ENCODE measurements at regions not wholly inside any gene's neighbourhood (a gene's known extent, or its start where the extent isn't known, plus 50 kb on each side); places are given as distances from the start of the nearest gene placed in this dataset.
A peak's percentile ranks its signal among the peaks of the same experiment; 100 is the strongest.

DNA sequence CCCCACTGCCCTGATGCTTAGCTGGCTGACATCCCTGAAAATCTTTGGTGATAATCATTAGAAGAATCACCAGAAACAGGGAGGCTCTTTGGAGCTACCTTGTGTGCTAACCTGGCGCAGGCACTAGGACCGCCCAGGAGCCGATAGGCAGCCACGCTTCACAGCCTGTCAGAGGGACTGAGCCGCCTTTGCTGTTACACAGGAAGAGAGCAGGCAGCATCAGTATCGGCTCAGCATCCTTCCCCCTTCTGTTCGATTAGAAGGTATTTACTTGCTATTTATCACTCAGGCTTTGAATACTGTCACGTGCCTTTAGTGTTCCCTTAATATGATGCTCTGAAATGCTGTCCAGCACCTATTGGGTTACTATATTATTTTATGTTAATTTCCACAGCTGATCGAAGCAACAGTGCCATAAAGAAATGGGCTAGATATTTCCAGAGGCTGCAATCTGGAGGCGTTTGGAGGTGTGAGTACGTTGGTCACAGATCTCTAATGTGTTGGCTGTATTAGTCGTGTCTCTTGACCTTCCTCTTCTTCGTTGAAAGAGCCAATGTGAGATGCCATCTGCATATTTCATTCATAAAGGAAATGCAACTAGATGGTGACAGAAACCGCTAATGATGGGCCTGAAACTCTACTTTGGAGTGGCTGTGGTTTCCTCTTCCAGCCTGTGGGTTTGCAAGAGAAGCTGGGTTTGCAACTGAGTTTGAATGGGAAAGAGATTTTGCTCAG lies 110.4 kb upstream of the RAB27B start:
- no peak for DNase-seq
- H3K36me3 Mint-ChIP-seq (ENCODE audit: low read depth): no peaks in the 10 kb centered on the region
- peaks cover 5% of the 10 kb centered on the region for H3K27me3 Mint-ChIP-seq (ENCODE audit: insufficient read depth)
- H3K4me1 Mint-ChIP-seq (ENCODE audit: low read depth): peaks cover 8% of the 10 kb centered on the region
- no peak overlapping the region; the same call in 1 of the 2 replicates for H3K4me3 Mint-ChIP-seq
- TF ChIP-seq, protein P1, sequence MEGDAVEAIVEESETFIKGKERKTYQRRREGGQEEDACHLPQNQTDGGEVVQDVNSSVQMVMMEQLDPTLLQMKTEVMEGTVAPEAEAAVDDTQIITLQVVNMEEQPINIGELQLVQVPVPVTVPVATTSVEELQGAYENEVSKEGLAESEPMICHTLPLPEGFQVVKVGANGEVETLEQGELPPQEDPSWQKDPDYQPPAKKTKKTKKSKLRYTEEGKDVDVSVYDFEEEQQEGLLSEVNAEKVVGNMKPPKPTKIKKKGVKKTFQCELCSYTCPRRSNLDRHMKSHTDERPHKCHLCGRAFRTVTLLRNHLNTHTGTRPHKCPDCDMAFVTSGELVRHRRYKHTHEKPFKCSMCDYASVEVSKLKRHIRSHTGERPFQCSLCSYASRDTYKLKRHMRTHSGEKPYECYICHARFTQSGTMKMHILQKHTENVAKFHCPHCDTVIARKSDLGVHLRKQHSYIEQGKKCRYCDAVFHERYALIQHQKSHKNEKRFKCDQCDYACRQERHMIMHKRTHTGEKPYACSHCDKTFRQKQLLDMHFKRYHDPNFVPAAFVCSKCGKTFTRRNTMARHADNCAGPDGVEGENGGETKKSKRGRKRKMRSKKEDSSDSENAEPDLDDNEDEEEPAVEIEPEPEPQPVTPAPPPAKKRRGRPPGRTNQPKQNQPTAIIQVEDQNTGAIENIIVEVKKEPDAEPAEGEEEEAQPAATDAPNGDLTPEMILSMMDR (IDR thresholded peaks at IDR 0.05): no peak
- no peak overlapping the region for H3K27ac Mint-ChIP-seq
- H3K9me3 Mint-ChIP-seq: no peaks in the 10 kb centered on the region

DNA sequence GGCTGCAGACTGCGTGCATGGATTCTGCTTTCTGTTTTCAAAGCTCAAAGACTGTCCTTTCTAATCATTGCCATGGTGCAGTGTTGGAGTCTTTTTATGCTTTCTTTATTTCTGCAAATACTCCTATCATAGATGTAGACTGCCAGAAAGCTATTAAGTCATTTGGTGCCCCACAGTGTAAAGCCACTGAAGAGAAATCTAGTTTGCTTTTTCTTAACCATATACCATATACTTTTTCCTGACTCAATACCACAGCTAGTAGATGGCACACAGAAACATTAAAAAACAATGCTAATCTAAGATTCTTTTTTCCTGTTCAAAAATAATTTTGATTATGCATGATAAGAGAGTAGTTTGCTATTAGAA lies 109.9 kb upstream of the RAB27B start:
- Mint-ChIP-seq H3K27me3 (ENCODE audit: insufficient read depth) (peaks cover 5% of the 10 kb centered on the region; the same call in 1 of the 2 replicates), H3K4me1 (ENCODE audit: low read depth) (peaks cover 6% of the 10 kb centered on the region; the same call in 1 of the 2 replicates), H3K36me3 (ENCODE audit: low read depth) (no peaks in the 10 kb centered on the region), H3K27ac (no peak overlapping the region), H3K9me3 (no peaks in the 10 kb centered on the region), H3K4me3 (no peak overlapping the region)
- no peak for DNase-seq
- TF ChIP-seq, protein P1 (IDR thresholded peaks at IDR 0.05): no peak

DNA sequence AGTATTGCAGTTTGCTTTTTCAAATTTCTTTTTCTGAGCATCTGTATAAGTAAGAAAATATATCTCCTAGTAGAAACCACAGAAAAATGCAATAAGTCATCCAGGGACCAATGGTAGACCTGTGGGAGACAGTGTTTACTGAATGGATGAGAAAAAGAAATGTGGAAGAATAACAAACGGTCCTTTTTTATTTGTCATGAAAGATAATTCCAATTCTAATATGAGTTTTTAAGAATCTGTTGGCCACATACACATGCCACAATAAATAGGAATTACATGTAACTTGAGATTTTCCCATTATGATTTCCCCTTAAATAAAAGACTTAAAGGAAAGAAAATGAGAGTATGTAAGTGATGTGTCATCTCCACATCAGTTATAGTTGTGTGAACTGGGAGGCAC lies 107.7 kb upstream of the RAB27B start:
- peaks cover 1% of the 10 kb centered on the region; the same call in 1 of the 2 replicates for H3K27me3 Mint-ChIP-seq (ENCODE audit: insufficient read depth)
- no peaks in the 10 kb centered on the region for H3K9me3 Mint-ChIP-seq
- H3K4me3 Mint-ChIP-seq: no peak overlapping the region
- H3K27ac Mint-ChIP-seq: no peak overlapping the region
- no peaks in the 10 kb centered on the region for H3K36me3 Mint-ChIP-seq (ENCODE audit: low read depth)
- DNase-seq: no peak
- TF ChIP-seq, protein P1 (IDR thresholded peaks at IDR 0.05): no peak
- peaks cover 6% of the 10 kb centered on the region; the same call in 1 of the 2 replicates for H3K4me1 Mint-ChIP-seq (ENCODE audit: low read depth)

DNA sequence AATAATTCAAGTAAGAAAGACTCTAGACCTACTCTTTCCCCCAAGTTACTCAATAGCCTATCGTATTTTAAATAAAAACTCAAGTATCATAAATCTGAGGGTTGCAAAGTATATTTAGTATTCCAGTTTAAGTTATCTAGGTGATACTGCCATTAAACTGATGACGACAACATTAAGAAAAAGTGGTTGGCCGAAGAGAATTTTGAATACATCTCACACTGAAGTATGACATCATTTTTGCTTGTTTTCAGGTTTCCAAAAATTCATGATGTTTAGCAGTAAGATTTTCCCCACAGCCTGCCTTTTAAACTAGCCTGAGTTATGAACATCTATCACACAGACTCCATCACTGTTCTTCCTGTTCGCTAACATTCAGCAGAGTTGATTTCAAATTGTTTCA lies 102.1 kb upstream of the RAB27B start:
- H3K9me3 Mint-ChIP-seq: no peaks in the 10 kb centered on the region
- H3K4me1 Mint-ChIP-seq (ENCODE audit: low read depth): no peaks in the 10 kb centered on the region
- H3K36me3 Mint-ChIP-seq (ENCODE audit: low read depth): no peaks in the 10 kb centered on the region
- no peak overlapping the region for H3K4me3 Mint-ChIP-seq
- no peak for DNase-seq
- no peaks in the 10 kb centered on the region; the same call in 1 of the 2 replicates for H3K27me3 Mint-ChIP-seq (ENCODE audit: insufficient read depth)
- no peak overlapping the region for H3K27ac Mint-ChIP-seq
- TF ChIP-seq, protein P1 (IDR thresholded peaks at IDR 0.05): no peak

DNA sequence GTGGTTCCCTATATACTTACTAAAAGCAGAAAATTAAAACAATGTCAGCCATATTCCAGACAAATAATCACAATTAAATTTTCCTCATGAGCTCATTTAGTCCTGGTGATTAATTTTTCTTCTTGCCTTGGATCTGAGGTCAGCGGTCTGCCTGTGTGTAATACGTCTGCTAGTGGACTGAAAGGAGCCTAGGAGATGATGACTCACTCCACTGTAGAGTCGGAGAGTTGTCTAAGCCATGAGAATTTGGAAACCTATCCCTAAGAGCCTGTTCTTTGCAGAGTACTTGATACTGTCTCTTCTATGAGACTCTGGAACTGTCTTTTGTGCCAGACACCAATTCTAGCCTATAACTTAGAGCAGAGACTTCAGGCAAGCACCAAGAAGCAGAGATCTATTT lies 94.2 kb upstream of the RAB27B start:
- DNase-seq: peak; percentile 87
- Mint-ChIP-seq H3K27ac (peak overlapping the region; percentile 71), H3K9me3 (peaks cover 4% of the 10 kb centered on the region; the same call in 1 of the 2 replicates), H3K4me1 (ENCODE audit: low read depth) (peaks cover 40% of the 10 kb centered on the region), H3K4me3 (no peak overlapping the region), H3K36me3 (ENCODE audit: low read depth) (peaks cover 5% of the 10 kb centered on the region; the same call in 1 of the 2 replicates), H3K27me3 (ENCODE audit: insufficient read depth) (no peaks in the 10 kb centered on the region)
- TF ChIP-seq, protein P1 (IDR thresholded peaks at IDR 0.05): no peak

All from HFFc6 (cell line).